Common myeloid progenitor, CD34-positive (primary cell): ENCODE measurements at regions not wholly inside any gene's neighbourhood (a gene's known extent, or its start where the extent isn't known, plus 50 kb on each side); places are given as distances from the start of the nearest gene placed in this dataset.

Experiments used
- CTCF ChIA-PET: fragments of 350-600 bp; sonication (Branson Sonifier 250); formaldehyde crosslinking; loops from one replicate; lab custom pipeline; 2021; ENCODE audit warnings: antibody characterized with exemption; lab: Charles Lee
- POLR2A ChIA-PET: fragments of 350-600 bp; sonication (Branson Sonifier 250); formaldehyde crosslinking; loops from one replicate; lab custom pipeline; 2021; ENCODE audit warnings: antibody characterized with exemption; lab: Charles Lee
- DNase-seq, 3 donors: peaks; one replicate each; pipeline versions ENCODE4 v3.0.0 to v3.0.0-alpha.2; 2013
- H3K27ac ChIP-seq, 2 experiments: 1 replicate in 1 of 2; 2 replicates in 1 of 2; pipeline ENCODE4 v1.7.0; 2013; ENCODE audit warnings: inconsistent platforms in 2 of 2, low read length in 2 of 2, mild to moderate bottlenecking in 2 of 2, low read depth in 1 of 2, moderate library complexity in 1 of 2; ENCODE audit not compliant: severe bottlenecking in 2 of 2, insufficient read depth in 1 of 2, poor library complexity in 1 of 2
- H3K27me3 ChIP-seq, 5 experiments: replicated peaks in 2 of 5; 1 replicate in 3 of 5; 2 replicates in 2 of 5; pipeline versions ENCODE4 v1.6.1 to v1.7.0; 2013; ENCODE audit warnings: low read length in 4 of 5, mild to moderate bottlenecking in 2 of 5, moderate library complexity in 2 of 5, inconsistent platforms in 1 of 5; ENCODE audit not compliant: insufficient read depth in 5 of 5, control insufficient read depth in 4 of 5
- H3K36me3 ChIP-seq, 4 experiments: 1 replicate in 2 of 4; 2 replicates in 2 of 4; pipeline versions ENCODE4 v1.6.1 to v1.7.0; 2013; ENCODE audit warnings: low read length in 3 of 4, control low read depth in 1 of 4, mild to moderate bottlenecking in 1 of 4; ENCODE audit not compliant: control insufficient read depth in 4 of 4, insufficient read depth in 4 of 4
- H3K4me1 ChIP-seq, 4 experiments: 1 replicate in 3 of 4; 2 replicates in 1 of 4; pipeline versions ENCODE4 v1.6.1 to v1.7.1; 2013; ENCODE audit warnings: low read length in 3 of 4, mild to moderate bottlenecking in 3 of 4, control low read depth in 1 of 4, inconsistent platforms in 1 of 4, moderate library complexity in 1 of 4; ENCODE audit not compliant: control insufficient read depth in 4 of 4, insufficient read depth in 4 of 4; ENCODE audit errors: control extremely low read depth in 1 of 4
- H3K4me3 ChIP-seq, 7 experiments: 1 replicate in 4 of 7; 2 replicates in 3 of 7; pipeline versions ENCODE4 v1.5.1 to v1.7.0; 2013; ENCODE audit warnings: mild to moderate bottlenecking in 7 of 7, low read length in 6 of 7, moderate library complexity in 6 of 7, inconsistent platforms in 2 of 7, low read depth in 2 of 7, control low read depth in 1 of 7; ENCODE audit not compliant: insufficient read depth in 4 of 7, control insufficient read depth in 1 of 7; ENCODE audit errors: extremely low read depth in 1 of 7
- H3K9me3 ChIP-seq, 5 experiments: 1 replicate in 4 of 5; 2 replicates in 1 of 5; pipeline versions ENCODE4 v1.6.1 to v1.7.1; 2013; ENCODE audit warnings: low read length in 4 of 5, mild to moderate bottlenecking in 2 of 5, inconsistent platforms in 1 of 5, low read depth in 1 of 5, moderate library complexity in 1 of 5; ENCODE audit not compliant: control insufficient read depth in 4 of 5, insufficient read depth in 2 of 5; ENCODE audit errors: control extremely low read depth in 1 of 5
- WGBS: methylation state at CpG from one replicate; pipeline ENCODE4 v1.1.5; 2013; ENCODE audit not compliant: insufficient coverage; 5-methylcytosine and 5-hydroxymethylcytosine counted together

DNA sequence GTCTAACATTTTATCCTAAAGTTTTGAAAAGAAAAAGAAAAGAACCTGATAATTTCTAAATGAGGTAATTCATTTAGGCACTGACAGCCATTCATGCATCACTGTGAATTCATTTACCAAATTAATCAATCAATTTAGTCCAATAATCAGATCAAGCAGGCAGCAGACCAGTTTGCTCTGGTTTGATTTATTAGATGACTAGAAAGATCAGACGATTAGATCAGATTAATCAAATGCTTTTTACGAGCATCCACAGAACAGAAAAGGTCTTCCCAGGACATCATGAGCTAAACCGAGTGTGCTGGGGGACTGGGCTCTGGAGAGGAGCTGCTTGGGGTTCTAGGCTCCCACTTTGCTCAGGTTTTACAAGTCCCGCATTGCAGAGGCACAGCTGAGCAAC is 226.5 kb upstream of the MYO3A start:
- H3K27ac ChIP-seq: no peak overlapping the region
- WGBS: 100% methylated on average over 2 of the region's 4 CpGs
- no peaks in the 10 kb centered on the region for H3K27me3 ChIP-seq
- POLR2A ChIA-PET: no interaction called here
- no peak for DNase-seq
- no peak overlapping the region for H3K4me3 ChIP-seq
- no peaks in the 10 kb centered on the region for H3K9me3 ChIP-seq
- CTCF ChIA-PET: no interaction called here
- no peaks in the 10 kb centered on the region for H3K36me3 ChIP-seq
- no peaks in the 10 kb centered on the region for H3K4me1 ChIP-seq

DNA sequence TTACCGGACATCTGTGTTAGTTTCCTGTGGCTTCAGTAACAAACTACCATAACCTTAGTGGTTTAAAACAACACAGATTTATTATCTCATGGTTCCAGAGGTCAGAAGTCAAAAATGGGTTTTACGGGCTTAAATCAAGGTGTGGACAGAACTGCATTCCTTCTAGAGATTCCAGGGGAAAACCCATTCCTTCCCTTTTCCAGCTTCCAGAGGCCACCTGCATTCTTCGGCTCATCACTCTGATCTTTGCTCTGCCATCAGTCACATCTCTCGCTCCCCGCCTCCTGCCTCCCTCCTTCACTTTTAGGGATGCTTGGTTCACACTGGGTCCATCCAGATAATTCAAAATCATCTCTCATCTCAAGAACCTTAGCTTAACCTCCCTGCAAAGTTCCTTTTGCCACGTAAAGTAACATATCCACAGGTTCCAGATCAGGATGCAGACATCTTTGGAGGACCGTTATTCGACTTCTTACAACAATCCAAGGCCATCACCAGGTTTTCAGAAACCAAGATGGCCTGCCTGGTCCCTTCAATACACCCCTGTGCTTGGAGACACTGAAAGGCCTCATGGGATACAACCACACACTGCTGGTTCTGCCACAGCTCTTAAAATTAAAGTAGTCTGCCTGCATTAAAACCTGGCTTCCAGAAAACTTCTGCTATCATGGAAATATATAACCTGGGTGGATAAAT is 225.9 kb upstream of the MYO3A start:
- Histone ChIP-seq H3K4me1 (no peaks in the 10 kb centered on the region), H3K27me3 (no peaks in the 10 kb centered on the region), H3K36me3 (no peaks in the 10 kb centered on the region), H3K27ac (no peak overlapping the region), H3K4me3 (no peak overlapping the region), H3K9me3 (no peaks in the 10 kb centered on the region)
- WGBS: 94% methylated on average over 8 of the region's 8 CpGs
- POLR2A ChIA-PET: no interaction called here
- DNase-seq: no peak
- CTCF ChIA-PET: no interaction called here

DNA sequence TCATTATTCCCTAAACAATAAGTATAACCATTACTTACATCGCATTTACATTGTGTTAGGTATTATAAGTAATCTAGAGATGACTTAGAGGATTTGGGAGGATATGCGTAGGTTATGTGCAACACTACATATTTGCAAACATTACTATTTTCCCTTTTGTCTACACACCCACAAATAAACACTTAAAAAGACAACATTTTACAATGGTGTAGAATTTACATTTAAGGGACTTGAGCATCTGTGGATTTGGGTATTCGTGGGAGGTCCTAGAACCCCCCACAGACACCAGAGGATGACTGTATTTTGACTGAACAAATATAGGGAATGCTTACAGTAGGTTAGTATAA is 220.2 kb upstream of the MYO3A start:
- 80% methylated on average over 1 of the region's 3 CpGs for WGBS
- ChIA-PET POLR2A (no interaction called here), CTCF (no interaction called here)
- Histone ChIP-seq H3K27me3 (peaks cover 0 to 2% (median 0%) of the 10 kb centered on the region in 5 experiments), H3K27ac (no peak overlapping the region), H3K4me1 (no peaks in the 10 kb centered on the region), H3K9me3 (no peaks in the 10 kb centered on the region), H3K36me3 (no peaks in the 10 kb centered on the region), H3K4me3 (no peak overlapping the region)
- DNase-seq: no peak

DNA sequence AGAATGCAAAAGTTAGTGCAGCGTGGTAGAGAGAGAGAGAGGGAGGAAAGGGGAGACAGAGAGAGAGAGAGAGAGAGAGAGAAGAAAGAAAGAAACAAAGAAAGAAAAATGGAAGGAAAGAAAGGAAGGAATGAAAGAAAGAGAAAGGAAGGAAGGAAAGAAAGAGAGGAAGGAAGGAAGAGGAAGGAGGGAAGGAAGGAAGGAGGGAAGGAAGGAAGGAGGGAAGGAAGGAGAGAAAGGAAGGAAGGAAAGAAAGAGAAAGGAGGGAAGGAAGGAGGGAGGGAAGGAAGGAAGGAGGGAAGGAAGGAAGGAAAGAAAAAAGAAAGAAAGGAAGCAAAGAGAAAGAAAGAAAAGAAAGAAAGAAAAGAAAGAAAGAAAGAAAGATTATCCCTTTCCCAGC is 209.8 kb upstream of the MYO3A start:
- H3K27me3 ChIP-seq: no peaks in the 10 kb centered on the region
- POLR2A ChIA-PET: no interaction called here
- no peaks in the 10 kb centered on the region for H3K36me3 ChIP-seq
- CTCF ChIA-PET: no interaction called here
- DNase-seq: no peak
- H3K9me3 ChIP-seq: no peaks in the 10 kb centered on the region
- no peaks in the 10 kb centered on the region for H3K4me1 ChIP-seq
- no peak overlapping the region for H3K4me3 ChIP-seq
- no peak overlapping the region for H3K27ac ChIP-seq
- no CpG with 5 or more reads among the region's 1 CpG for WGBS

DNA sequence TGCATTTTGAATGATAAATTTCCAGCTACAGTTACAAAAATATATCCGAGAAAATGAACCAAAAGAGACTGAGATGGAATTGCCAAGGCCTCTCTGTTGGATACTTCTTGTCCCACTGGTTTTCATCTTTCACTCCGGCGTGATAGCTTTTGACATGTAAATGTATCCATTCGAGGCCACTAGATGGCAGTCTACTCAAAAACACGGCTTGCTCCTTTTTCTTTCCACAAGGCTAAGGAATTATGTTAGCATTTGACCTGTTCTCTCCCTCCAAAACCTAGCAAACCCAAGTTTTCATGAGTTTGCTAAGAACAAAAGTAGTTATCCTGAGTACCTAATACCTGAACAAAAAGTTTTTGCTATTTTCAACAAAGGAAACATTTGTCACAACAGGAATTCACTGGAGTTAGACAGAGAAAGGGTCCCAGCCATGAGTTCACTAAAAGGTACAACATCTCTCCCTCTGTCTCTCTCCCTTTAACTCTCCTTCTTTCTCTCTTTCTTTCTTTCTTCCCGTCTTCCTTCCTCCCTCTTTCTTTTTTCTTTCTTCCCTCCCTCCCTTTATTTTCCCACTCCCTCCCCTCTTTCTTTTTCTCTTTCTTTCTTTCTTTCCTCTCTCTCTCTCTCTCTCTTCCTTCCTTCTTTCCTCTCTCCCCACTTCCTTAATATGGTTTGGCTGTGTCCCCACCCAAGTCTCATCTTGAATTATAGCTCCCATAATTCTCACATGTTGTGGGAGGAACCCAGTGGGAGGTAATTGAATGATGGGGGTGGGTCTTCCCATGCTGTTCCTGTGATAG is 207.9 kb upstream of the MYO3A start:
- H3K36me3 ChIP-seq: no peaks in the 10 kb centered on the region
- H3K4me1 ChIP-seq: no peaks in the 10 kb centered on the region
- POLR2A ChIA-PET: interaction anchor here (0.6 kb wide), 1 partner anchor 1515 kb away, joined by 3 read pairs; no protein-coding TSS in a partner anchor
- H3K9me3 ChIP-seq: no peaks in the 10 kb centered on the region
- no peak overlapping the region for H3K27ac ChIP-seq
- H3K4me3 ChIP-seq: no peak overlapping the region
- CTCF ChIA-PET: interaction anchor here (0.7 to 1.4 kb wide), 3 partner anchors 22 to 32 kb away, joined by 3 read pairs; no protein-coding TSS in a partner anchor
- 15% methylated on average over 4 of the region's 6 CpGs for WGBS
- peaks cover 0 to under 1% (median 0%) of the 10 kb centered on the region in 5 experiments for H3K27me3 ChIP-seq
- peak; percentile 35 to 65 (median 60) for DNase-seq

DNA sequence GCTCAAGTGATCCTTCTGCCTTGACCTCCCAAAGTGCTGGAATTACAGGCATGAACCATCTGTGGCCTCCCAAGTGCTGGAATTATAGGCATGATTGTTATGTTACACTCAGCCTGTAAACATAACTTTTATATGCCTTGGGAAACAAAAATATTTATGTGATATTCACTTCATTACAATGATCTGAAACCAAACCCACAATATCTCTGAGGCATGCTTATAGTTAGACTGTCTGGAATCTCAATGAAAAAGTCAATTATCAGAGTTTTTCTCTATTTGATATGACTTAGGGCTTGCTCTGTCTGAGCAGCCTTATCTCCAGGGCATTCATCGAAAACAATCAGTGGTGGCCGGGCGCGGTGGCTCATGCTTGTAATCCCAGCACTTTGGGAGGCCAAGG is 195.3 kb upstream of the MYO3A start:
- no peak for DNase-seq
- ChIA-PET CTCF (no interaction called here), POLR2A (no interaction called here)
- Histone ChIP-seq H3K27me3 (peaks cover 0 to 7% (median 0%) of the 10 kb centered on the region in 5 experiments), H3K9me3 (peaks cover 0 to 3% (median 0%) of the 10 kb centered on the region in 5 experiments), H3K27ac (no peak overlapping the region), H3K4me3 (no peak overlapping the region), H3K36me3 (no peaks in the 10 kb centered on the region), H3K4me1 (no peaks in the 10 kb centered on the region)
- 90% methylated on average over 4 of the region's 4 CpGs for WGBS

DNA sequence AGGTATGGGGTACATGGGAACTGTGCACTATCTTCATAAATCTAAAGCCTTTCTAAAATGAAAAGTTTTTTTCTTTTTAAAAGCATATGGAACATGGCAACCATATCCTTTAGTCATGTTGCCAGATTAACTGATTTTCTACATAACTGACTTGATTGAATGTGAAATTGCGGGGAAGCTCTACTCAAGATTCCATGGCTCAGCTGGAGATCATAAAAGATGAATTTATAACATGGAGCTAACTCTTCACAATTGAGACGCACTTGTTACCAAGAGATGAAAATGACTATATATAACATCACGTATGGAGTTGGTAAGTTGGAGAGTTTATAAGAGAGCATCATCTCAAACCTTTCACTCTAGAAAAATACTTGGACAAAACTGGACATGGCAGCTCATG is 190.2 kb upstream of the MYO3A start:
- Histone ChIP-seq H3K27me3 (peaks cover 0 to 4% (median 0%) of the 10 kb centered on the region in 5 experiments), H3K9me3 (no peaks in the 10 kb centered on the region), H3K4me1 (no peaks in the 10 kb centered on the region), H3K27ac (no peak overlapping the region), H3K4me3 (no peak overlapping the region), H3K36me3 (no peaks in the 10 kb centered on the region)
- CTCF ChIA-PET: interaction anchor here (1.3 kb wide), 1 partner anchor 14 kb away, joined by 4 read pairs; no protein-coding TSS in a partner anchor
- WGBS: 100% methylated on average over 1 of the region's 3 CpGs
- no peak for DNase-seq
- POLR2A ChIA-PET: no interaction called here
